HepG2 (cell line): ENCODE measurements at regions not wholly inside any gene's neighbourhood (a gene's known extent, or its start where the extent isn't known, plus 50 kb on each side); places are given as distances from the start of the nearest gene placed in this dataset.

Experiments
- ATAC-seq: fragments of 200-7000 bp; cut with Tn5 transposase; 3 replicates; pipeline ENCODE4 v1.9.1; 2020; ENCODE audit warnings: mild to moderate bottlenecking, moderate library complexity
- BruUV-seq: library from RNA; stranded (reverse); fragments of 400-500 nt; replicated peaks from 2 replicates; lab custom pipeline; 2021; lab: Mats Ljungman, UMichigan
- CTCF ChIA-PET: fragments of 300-600 bp; formaldehyde crosslinking; extraction: SDS; loops from one replicate; lab custom pipeline; 2021; ENCODE audit warnings: low total read pairs, inconsistent platforms, low intra/inter-chr PET ratio; lab: Yijun Ruan, JAX
- POLR2A ChIA-PET: fragments of 350-600 bp; sonication (Branson Sonifier 250); formaldehyde crosslinking; loops from one replicate; lab custom pipeline; 2020; ENCODE audit warnings: antibody characterized with exemption, inconsistent platforms; lab: Yijun Ruan, JAX
- DNase-seq: peaks from one replicate; pipeline ENCODE4 v3.0.0-alpha.2; 2015; ENCODE audit warnings: low spot score
- FAIRE-seq: peaks from 3 replicates; lab custom pipeline; 2011; peaks lifted over from hg19 to GRCh38; lab: Jason Lieb, UNC
- H2AFZ ChIP-seq: one replicate; pipeline ENCODE4 v1.6.1; 2011; ENCODE audit warnings: low read length, inconsistent platforms
- H3K27ac ChIP-seq: fragments of 300-600 bp; 3 replicates; pipeline ENCODE4 v1.8.0; 2011; ENCODE audit warnings: mixed run types, mild to moderate bottlenecking, mixed read lengths, low read length, inconsistent platforms; ENCODE audit not compliant: insufficient read depth; ENCODE audit errors: extremely low read length
- H3K27me3 ChIP-seq, 2 experiments: fragments of 200-600 bp in 1 of 2; 2 replicates in 1 of 2; 3 replicates in 1 of 2; pipeline versions ENCODE4 v1.6.0 to v1.8.0; 2011; ENCODE audit warnings: low read length in 2 of 2, mild to moderate bottlenecking in 2 of 2, moderate library complexity in 2 of 2, inconsistent platforms in 1 of 2; ENCODE audit not compliant: insufficient read depth in 2 of 2, control insufficient read depth in 1 of 2
- H3K36me3 ChIP-seq, 2 experiments: fragments of 200-600 bp in 1 of 2; replicated peaks in 1 of 2; 2 replicates in 1 of 2; 3 replicates in 1 of 2; pipeline versions ENCODE4 v1.5.1 to v1.8.0; 2011; ENCODE audit warnings: low read length in 2 of 2, inconsistent platforms in 1 of 2; ENCODE audit not compliant: insufficient read depth in 2 of 2, control insufficient read depth in 1 of 2
- H3K4me1 ChIP-seq: 2 replicates; pipeline ENCODE4 v1.5.1; 2012; ENCODE audit warnings: low read length, inconsistent platforms; ENCODE audit not compliant: insufficient read depth
- H3K4me2 ChIP-seq: 2 replicates; pipeline ENCODE4 v1.6.0; 2011; ENCODE audit warnings: low read depth, low read length, inconsistent platforms
- H3K4me3 ChIP-seq, 3 experiments: fragments of 200-600 bp in 1 of 3; sonication (generic), shearing (Covaris generic) in 1 of 3; replicated peaks in 1 of 3; 2 replicates each; pipeline ENCODE4 v1.5.1; 2011 to 2016; ENCODE audit warnings: low read length in 3 of 3, inconsistent platforms in 2 of 3, low read depth in 2 of 3, mild to moderate bottlenecking in 2 of 3, control low read depth in 1 of 3, mixed read lengths in 1 of 3; ENCODE audit not compliant: insufficient read depth in 1 of 3
- H3K79me2 ChIP-seq: one replicate; pipeline ENCODE4 v1.6.1; 2011; ENCODE audit warnings: low read length, inconsistent platforms; ENCODE audit not compliant: insufficient read depth
- H3K9ac ChIP-seq: 2 replicates; pipeline ENCODE4 v1.6.0; 2011; ENCODE audit warnings: mild to moderate bottlenecking, low read depth, low read length, inconsistent platforms; ENCODE audit not compliant: insufficient read depth
- H3K9me3 ChIP-seq: 2 replicates; pipeline ENCODE4 v1.5.1; 2012; ENCODE audit warnings: mild to moderate bottlenecking, low read length
- H4K20me1 ChIP-seq: 2 replicates; pipeline ENCODE4 v1.6.0; 2011; ENCODE audit warnings: inconsistent platforms, mild to moderate bottlenecking, low read length, moderate library complexity; ENCODE audit not compliant: insufficient read depth
- FIP1L1 ChIP-seq: fragments of 200-400 bp; formaldehyde crosslinking; IDR thresholded peaks from 2 replicates; pipeline ENCODE4 v1.6.1; 2018; ENCODE audit warnings: low read depth, mild to moderate bottlenecking, low read length, moderate library complexity, borderline replicate concordance; ENCODE audit not compliant: insufficient read depth
- HES4 ChIP-seq: sonication (generic); formaldehyde crosslinking; IDR thresholded peaks from 2 replicates; pipeline ENCODE4 v1.9.0; 2021; ENCODE audit warnings: mild to moderate bottlenecking, missing genetic modification reagents, borderline replicate concordance
- MTF1 ChIP-seq: sonication (generic); formaldehyde crosslinking; IDR thresholded peaks from 2 replicates; pipeline ENCODE4 v1.5.0; 2020; ENCODE audit warnings: missing genetic modification reagents
- MYNN ChIP-seq: sonication (generic); formaldehyde crosslinking; IDR thresholded peaks from 2 replicates; pipeline ENCODE4 v1.4.0; 2020; ENCODE audit warnings: mild to moderate bottlenecking, low read depth, missing genetic modification reagents
- PAWR ChIP-seq: sonication (generic); formaldehyde crosslinking; IDR thresholded peaks from 2 replicates; pipeline ENCODE4 v1.4.0; 2020; ENCODE audit warnings: missing genetic modification reagents, mild to moderate bottlenecking, borderline replicate concordance
- RXRA ChIP-seq: sonication (generic); formaldehyde crosslinking; IDR thresholded peaks from 2 replicates; pipeline ENCODE4 v1.5.1; 2020; ENCODE audit warnings: missing genetic modification reagents
- UBTF ChIP-seq: sonication (generic); formaldehyde crosslinking; IDR thresholded peaks from 2 replicates; pipeline ENCODE4 v1.4.0; 2020; ENCODE audit warnings: mild to moderate bottlenecking, missing genetic modification reagents
- ZBTB1 ChIP-seq: sonication (generic); formaldehyde crosslinking; IDR thresholded peaks from 2 replicates; pipeline ENCODE4 v1.4.0; 2020; ENCODE audit warnings: missing genetic modification reagents, borderline replicate concordance
- ZNF672 ChIP-seq: sonication (generic); formaldehyde crosslinking; IDR thresholded peaks from 2 replicates; pipeline ENCODE4 v1.8.1; 2022; ENCODE audit warnings: missing genetic modification reagents
- ZNF704 ChIP-seq: sonication (generic); formaldehyde crosslinking; IDR thresholded peaks from 2 replicates; pipeline ENCODE4 v1.8.1; 2023; ENCODE audit warnings: mild to moderate bottlenecking, inconsistent platforms, moderate library complexity, missing genetic modification reagents, borderline replicate concordance
- ZNF773 ChIP-seq: sonication (generic); formaldehyde crosslinking; IDR thresholded peaks from 2 replicates; pipeline ENCODE4 v1.4.0; 2020; ENCODE audit warnings: missing genetic modification reagents, borderline replicate concordance
- WGBS: methylation state at CpG from one replicate; pipeline ENCODE4 v1.1.6; 2017; ENCODE audit warnings: low lambda C conversion rate; 5-methylcytosine and 5-hydroxymethylcytosine counted together
- in situ Hi-C: cut with HindIII; loops from 2 replicates; pipeline ENCODE4 v1.10.0; 2017; ENCODE audit warnings: low pct_unique_long_range_greater_than_20kb; ENCODE audit not compliant: extremely low pct_ligation_motif_present
- intact Hi-C: fragments of 100-400 bp; cut with micrococcal nuclease; formaldehyde crosslinking; loops from one replicate; pipeline ENCODE4 v1.10.0; 2022; ENCODE audit not compliant: unreplicated experiment
- TF ChIP-seq, protein P1 (sequence below): sonication (generic); formaldehyde crosslinking; IDR thresholded peaks from 2 replicates; pipeline ENCODE4 v1.4.0; 2020; ENCODE audit warnings: missing genetic modification reagents; ENCODE audit errors: not compliant biosample characterization
- TF ChIP-seq, protein P2 (sequence below): IDR thresholded peaks from 2 replicates; pipeline ENCODE4 v1.6.1; 2016
- TF ChIP-seq, protein P3 (sequence below): sonication (generic); formaldehyde crosslinking; IDR thresholded peaks from 2 replicates; pipeline ENCODE4 v1.5.1; 2020; ENCODE audit warnings: mild to moderate bottlenecking, moderate library complexity, missing genetic modification reagents
- TF ChIP-seq, protein P4 (sequence below): sonication (generic); formaldehyde crosslinking; IDR thresholded peaks from 2 replicates; pipeline ENCODE4 v1.4.0; 2020; ENCODE audit warnings: low read depth, mild to moderate bottlenecking, missing genetic modification reagents

DNA sequence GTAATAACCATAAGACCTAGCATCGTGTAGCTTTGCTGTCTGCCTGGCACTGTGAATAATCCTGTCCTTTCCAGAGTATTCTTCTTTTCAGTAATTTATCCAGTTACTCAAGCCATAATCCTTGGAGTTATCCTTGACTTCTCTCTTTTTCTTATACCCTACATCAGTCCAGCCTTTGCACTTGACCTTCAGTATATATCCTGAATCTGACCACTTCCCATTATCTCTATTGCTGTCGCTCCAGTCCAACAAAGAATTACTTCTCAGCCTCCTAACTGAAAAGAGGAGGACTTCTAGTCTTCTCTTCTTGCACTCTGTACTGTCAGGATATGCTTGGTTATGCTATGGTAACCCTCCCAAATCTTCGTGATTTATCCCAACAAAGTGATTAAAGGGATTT, 393.8 kb downstream of the SHQ1 start:
- peaks cover 0 to 4% of the 10 kb centered on the region in 2 experiments; a peak in 3 of 5 replicates for H3K27me3 ChIP-seq
- no peaks in the 10 kb centered on the region for H4K20me1 ChIP-seq
- no peaks in the 10 kb centered on the region for H3K79me2 ChIP-seq
- DNase-seq = no peak
- H3K36me3 ChIP-seq = no peaks in the 10 kb centered on the region
- WGBS = 52% methylated on average over 3 of the region's 3 CpGs
- ChIA-PET POLR2A (no interaction called here), CTCF (no interaction called here)
- in situ Hi-C loops (no loop called here), intact Hi-C loops (no loop called here)
- no peak for FAIRE-seq
- ATAC-seq = no peak
- H2AFZ ChIP-seq = no peak overlapping the region
- H3K4me2 ChIP-seq = no peak overlapping the region
- H3K4me3 ChIP-seq = no peak overlapping the region
- H3K4me1 ChIP-seq = peaks cover 46% of the 10 kb centered on the region
- H3K9me3 ChIP-seq = no peaks in the 10 kb centered on the region
- H3K27ac ChIP-seq = no peak overlapping the region
- no TSS peak for BruUV-seq
- H3K9ac ChIP-seq = no peak overlapping the region
- no peak for TF ChIP-seq PAWR (CRISPR knock-in tag)
- no peak for TF ChIP-seq MTF1 (CRISPR knock-in tag)
- no peak for TF ChIP-seq HES4 (CRISPR knock-in tag)
- no peak for TF ChIP-seq ZNF672
- TF ChIP-seq, protein P1, sequence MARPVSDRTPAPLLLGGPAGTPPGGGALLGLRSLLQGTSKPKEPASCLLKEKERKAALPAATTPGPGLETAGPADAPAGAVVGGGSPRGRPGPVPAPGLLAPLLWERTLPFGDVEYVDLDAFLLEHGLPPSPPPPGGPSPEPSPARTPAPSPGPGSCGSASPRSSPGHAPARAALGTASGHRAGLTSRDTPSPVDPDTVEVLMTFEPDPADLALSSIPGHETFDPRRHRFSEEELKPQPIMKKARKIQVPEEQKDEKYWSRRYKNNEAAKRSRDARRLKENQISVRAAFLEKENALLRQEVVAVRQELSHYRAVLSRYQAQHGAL (CRISPR knock-in tag) = no peak
- no peak for TF ChIP-seq ZNF773 (CRISPR knock-in tag)
- TF ChIP-seq, protein P2, sequence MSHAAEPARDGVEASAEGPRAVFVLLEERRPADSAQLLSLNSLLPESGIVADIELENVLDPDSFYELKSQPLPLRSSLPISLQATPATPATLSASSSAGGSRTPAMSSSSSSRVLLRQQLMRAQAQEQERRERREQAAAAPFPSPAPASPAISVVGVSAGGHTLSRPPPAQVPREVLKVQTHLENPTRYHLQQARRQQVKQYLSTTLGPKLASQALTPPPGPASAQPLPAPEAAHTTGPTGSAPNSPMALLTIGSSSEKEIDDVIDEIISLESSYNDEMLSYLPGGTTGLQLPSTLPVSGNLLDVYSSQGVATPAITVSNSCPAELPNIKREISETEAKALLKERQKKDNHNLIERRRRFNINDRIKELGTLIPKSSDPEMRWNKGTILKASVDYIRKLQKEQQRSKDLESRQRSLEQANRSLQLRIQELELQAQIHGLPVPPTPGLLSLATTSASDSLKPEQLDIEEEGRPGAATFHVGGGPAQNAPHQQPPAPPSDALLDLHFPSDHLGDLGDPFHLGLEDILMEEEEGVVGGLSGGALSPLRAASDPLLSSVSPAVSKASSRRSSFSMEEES (CRISPR knock-in tag) = no peak
- TF ChIP-seq RXRA (CRISPR knock-in tag) = no peak
- no peak for TF ChIP-seq ZNF704 (CRISPR knock-in tag)
- TF ChIP-seq FIP1L1 = no peak
- TF ChIP-seq, protein P3, sequence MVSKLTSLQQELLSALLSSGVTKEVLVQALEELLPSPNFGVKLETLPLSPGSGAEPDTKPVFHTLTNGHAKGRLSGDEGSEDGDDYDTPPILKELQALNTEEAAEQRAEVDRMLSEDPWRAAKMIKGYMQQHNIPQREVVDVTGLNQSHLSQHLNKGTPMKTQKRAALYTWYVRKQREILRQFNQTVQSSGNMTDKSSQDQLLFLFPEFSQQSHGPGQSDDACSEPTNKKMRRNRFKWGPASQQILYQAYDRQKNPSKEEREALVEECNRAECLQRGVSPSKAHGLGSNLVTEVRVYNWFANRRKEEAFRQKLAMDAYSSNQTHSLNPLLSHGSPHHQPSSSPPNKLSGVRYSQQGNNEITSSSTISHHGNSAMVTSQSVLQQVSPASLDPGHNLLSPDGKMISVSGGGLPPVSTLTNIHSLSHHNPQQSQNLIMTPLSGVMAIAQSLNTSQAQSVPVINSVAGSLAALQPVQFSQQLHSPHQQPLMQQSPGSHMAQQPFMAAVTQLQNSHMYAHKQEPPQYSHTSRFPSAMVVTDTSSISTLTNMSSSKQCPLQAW (CRISPR knock-in tag) = no peak
- no peak for TF ChIP-seq ZBTB1 (CRISPR knock-in tag)
- no peak for TF ChIP-seq MYNN
- TF ChIP-seq, protein P4, sequence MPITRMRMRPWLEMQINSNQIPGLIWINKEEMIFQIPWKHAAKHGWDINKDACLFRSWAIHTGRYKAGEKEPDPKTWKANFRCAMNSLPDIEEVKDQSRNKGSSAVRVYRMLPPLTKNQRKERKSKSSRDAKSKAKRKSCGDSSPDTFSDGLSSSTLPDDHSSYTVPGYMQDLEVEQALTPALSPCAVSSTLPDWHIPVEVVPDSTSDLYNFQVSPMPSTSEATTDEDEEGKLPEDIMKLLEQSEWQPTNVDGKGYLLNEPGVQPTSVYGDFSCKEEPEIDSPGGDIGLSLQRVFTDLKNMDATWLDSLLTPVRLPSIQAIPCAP (CRISPR knock-in tag) = no peak
- TF ChIP-seq UBTF = no peak
